Fibroblast of the aortic adventitia (primary cell): ENCODE measurements at regions not wholly inside any gene's neighbourhood (a gene's known extent, or its start where the extent isn't known, plus 50 kb on each side); places are given as distances from the start of the nearest gene placed in this dataset.

ENCODE experiments used
- DNase-seq: peaks from one replicate; pipeline ENCODE4 v3.0.0-alpha.2; 2010; ENCODE audit warnings: low read depth
- H3K4me3 ChIP-seq: 2 replicates; pipeline ENCODE4 v1.5.1; 2011; ENCODE audit warnings: low read depth, mild to moderate bottlenecking, control low read depth, low read length, moderate library complexity
- CTCF ChIP-seq: IDR thresholded peaks from 2 replicates; pipeline ENCODE4 v1.5.1; 2011; ENCODE audit warnings: mild to moderate bottlenecking, low read length, control low read depth, inconsistent platforms; ENCODE audit not compliant: insufficient read depth

GRCh38 chrX:150063138-150063518 is 124.8 kb upstream of the EOLA2 start:
- no peak for TF ChIP-seq CTCF
- H3K4me3 ChIP-seq, result no peak overlapping the region
- no peak for DNase-seq

- TF ChIP-seq CTCF, result no peak
- H3K4me3 ChIP-seq, result no peak overlapping the region
- no peak for DNase-seq
Observed at GRCh38 chrX:150063674-150064073, 125.4 kb upstream of the EOLA2 start.

- no peak overlapping the region for H3K4me3 ChIP-seq
- peak; percentile 42 for DNase-seq
- no peak for TF ChIP-seq CTCF
Observed at GRCh38 chrX:150074175-150074574, 135.9 kb upstream of the EOLA2 start.

GRCh38 chrX:150080497-150080896 is 142.2 kb upstream of the EOLA2 start:
- H3K4me3 ChIP-seq, result no peak overlapping the region
- no peak for DNase-seq
- TF ChIP-seq CTCF, result no peak

- DNase-seq, result no peak
- no peak for TF ChIP-seq CTCF
- no peak overlapping the region for H3K4me3 ChIP-seq
Observed at GRCh38 chrX:150081076-150081475, 142.8 kb upstream of the EOLA2 start.

- H3K4me3 ChIP-seq, result no peak overlapping the region
- no peak for TF ChIP-seq CTCF
- peak; percentile 66 for DNase-seq
Observed at GRCh38 chrX:150084496-150085229, 146.4 kb upstream of the EOLA2 start.

GRCh38 chrX:150085881-150086280 is 147.6 kb upstream of the EOLA2 start:
- peak; percentile 45 for DNase-seq
- H3K4me3 ChIP-seq, result no peak overlapping the region
- TF ChIP-seq CTCF, result no peak
